Kidney (tissue), 13 donors: ENCODE measurements at regions not wholly inside any gene's neighbourhood (a gene's known extent, or its start where the extent isn't known, plus 50 kb on each side); places are given as distances from the start of the nearest gene placed in this dataset.

Source experiments
- DNase-seq, 5 donors: peaks; one replicate each; pipeline ENCODE4 v3.0.0-alpha.2; 2013 to 2020
- FAIRE-seq: peaks from 2 replicates; lab custom pipeline; 2012; peaks lifted over from hg19 to GRCh38; lab: Jason Lieb, UNC
- H3K27ac ChIP-seq, 2 donors: one replicate each; pipeline ENCODE4 v1.7.0; 2013; ENCODE audit warnings: low read depth in 2 of 2, low read length in 2 of 2, inconsistent platforms in 1 of 2
- H3K27me3 ChIP-seq: one replicate; pipeline ENCODE4 v1.7.1; 2013; ENCODE audit warnings: low read length, inconsistent platforms; ENCODE audit not compliant: control insufficient read depth, insufficient read depth
- H3K36me3 ChIP-seq, 3 donors: one replicate each; pipeline versions ENCODE4 v1.7.0 to v1.7.1; 2013; ENCODE audit warnings: low read length in 3 of 3, control low read depth in 1 of 3, inconsistent platforms in 1 of 3; ENCODE audit not compliant: insufficient read depth in 3 of 3, control insufficient read depth in 2 of 3
- H3K4me1 ChIP-seq, 3 donors: one replicate each; pipeline versions ENCODE4 v1.7.0 to v1.7.1; 2013; ENCODE audit warnings: low read length in 3 of 3, inconsistent platforms in 1 of 3, low read depth in 1 of 3; ENCODE audit not compliant: control insufficient read depth in 2 of 3, insufficient read depth in 2 of 3
- H3K4me3 ChIP-seq, 3 donors: one replicate each; pipeline versions ENCODE4 v1.7.0 to v1.8.1; 2013; ENCODE audit warnings: low read length in 3 of 3, control low read depth in 1 of 3, inconsistent platforms in 1 of 3
- H3K9ac ChIP-seq, 3 donors: one replicate each; pipeline versions ENCODE4 v1.7.0 to v1.7.1; 2013; ENCODE audit warnings: low read length in 3 of 3, control low read depth in 1 of 3, inconsistent platforms in 1 of 3
- H3K9me3 ChIP-seq, 3 donors: one replicate each; pipeline versions ENCODE4 v1.7.0 to v1.7.1; 2013; ENCODE audit warnings: low read length in 3 of 3, control low read depth in 1 of 3, inconsistent platforms in 1 of 3; ENCODE audit not compliant: control insufficient read depth in 2 of 3, insufficient read depth in 1 of 3
- intact Hi-C: fragments of 100-400 bp; cut with DNase I; formaldehyde crosslinking; loops from one replicate; pipeline ENCODE4 v1.11.1; 2022
- TF ChIP-seq, protein P1 (sequence below): IDR thresholded peaks from 3 replicates; pipeline ENCODE4 v1.5.1; 2012; ENCODE audit warnings: mild to moderate bottlenecking, moderate library complexity, borderline replicate concordance; ENCODE audit not compliant: insufficient read depth; ENCODE audit errors: extremely low read depth
- donor health status: control.
- donor health status: control.
- donor health status: control.
- donor health status: control.
- donor health status: control.
- donor health status: DM: yes; HTN: yes; CAD: no.
- donor health status: Normal renal cell carcinoma (clear cell type).

DNA sequence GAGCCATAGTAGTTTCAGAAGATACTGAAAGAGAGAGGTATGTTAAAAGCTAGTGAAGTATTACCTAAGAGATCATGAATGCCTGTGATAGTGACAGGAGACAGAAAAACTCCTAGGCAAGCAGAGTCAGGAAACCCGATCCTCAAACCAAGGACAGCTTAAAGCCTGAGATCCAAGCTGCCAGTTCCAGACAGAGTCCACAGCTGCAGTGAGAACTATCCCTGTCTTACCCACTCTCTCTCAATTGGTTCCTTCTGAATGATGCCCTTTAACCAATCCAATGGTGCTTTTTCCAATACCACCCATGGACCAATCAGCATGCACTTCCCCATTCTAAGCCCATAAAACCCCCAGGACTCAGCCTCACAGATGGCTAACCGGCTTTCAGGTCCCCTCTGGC is 90.4 kb upstream of the PCDH10 start:
- no peaks in the 10 kb centered on the region for H3K9me3 ChIP-seq
- TF ChIP-seq, protein P1, sequence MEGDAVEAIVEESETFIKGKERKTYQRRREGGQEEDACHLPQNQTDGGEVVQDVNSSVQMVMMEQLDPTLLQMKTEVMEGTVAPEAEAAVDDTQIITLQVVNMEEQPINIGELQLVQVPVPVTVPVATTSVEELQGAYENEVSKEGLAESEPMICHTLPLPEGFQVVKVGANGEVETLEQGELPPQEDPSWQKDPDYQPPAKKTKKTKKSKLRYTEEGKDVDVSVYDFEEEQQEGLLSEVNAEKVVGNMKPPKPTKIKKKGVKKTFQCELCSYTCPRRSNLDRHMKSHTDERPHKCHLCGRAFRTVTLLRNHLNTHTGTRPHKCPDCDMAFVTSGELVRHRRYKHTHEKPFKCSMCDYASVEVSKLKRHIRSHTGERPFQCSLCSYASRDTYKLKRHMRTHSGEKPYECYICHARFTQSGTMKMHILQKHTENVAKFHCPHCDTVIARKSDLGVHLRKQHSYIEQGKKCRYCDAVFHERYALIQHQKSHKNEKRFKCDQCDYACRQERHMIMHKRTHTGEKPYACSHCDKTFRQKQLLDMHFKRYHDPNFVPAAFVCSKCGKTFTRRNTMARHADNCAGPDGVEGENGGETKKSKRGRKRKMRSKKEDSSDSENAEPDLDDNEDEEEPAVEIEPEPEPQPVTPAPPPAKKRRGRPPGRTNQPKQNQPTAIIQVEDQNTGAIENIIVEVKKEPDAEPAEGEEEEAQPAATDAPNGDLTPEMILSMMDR, result no peak
- no peaks in the 10 kb centered on the region for H3K36me3 ChIP-seq
- intact Hi-C loops, result no loop called here
- no peaks in the 10 kb centered on the region for H3K27me3 ChIP-seq
- no peak overlapping the region for H3K9ac ChIP-seq
- no peak overlapping the region for H3K27ac ChIP-seq
- DNase-seq (peak in 2 of 5 donors; percentile 6 to 13), FAIRE-seq (no peak)
- no peaks in the 10 kb centered on the region for H3K4me1 ChIP-seq
- no peak overlapping the region for H3K4me3 ChIP-seq

DNA sequence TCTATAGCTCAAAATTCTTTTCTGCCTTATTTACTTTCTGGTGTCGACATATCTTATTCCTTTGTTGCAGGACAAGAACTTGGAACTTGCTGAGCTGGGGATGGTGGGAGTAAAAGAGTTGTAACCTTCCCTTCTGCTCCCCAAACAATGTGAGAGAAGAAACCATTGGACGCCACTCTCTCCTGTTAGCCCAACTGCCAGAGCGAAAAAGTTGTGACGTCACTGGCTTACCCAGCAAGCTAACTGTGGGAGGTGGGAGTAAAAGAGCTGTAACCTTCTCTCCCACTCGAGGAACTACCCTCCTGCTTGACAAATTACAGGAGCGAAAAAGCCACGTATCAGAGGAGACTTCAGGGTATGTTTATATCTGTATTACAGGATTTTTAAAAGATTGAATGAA is 90.0 kb upstream of the PCDH10 start:
- DNase-seq, result no peak
- Histone ChIP-seq H3K27ac (no peak overlapping the region), H3K27me3 (no peaks in the 10 kb centered on the region), H3K4me3 (no peak overlapping the region), H3K4me1 (no peaks in the 10 kb centered on the region), H3K36me3 (no peaks in the 10 kb centered on the region), H3K9ac (no peak overlapping the region), H3K9me3 (no peaks in the 10 kb centered on the region)
- intact Hi-C loops, result no loop called here
- TF ChIP-seq, protein P1, result no peak
- FAIRE-seq, result no peak

DNA sequence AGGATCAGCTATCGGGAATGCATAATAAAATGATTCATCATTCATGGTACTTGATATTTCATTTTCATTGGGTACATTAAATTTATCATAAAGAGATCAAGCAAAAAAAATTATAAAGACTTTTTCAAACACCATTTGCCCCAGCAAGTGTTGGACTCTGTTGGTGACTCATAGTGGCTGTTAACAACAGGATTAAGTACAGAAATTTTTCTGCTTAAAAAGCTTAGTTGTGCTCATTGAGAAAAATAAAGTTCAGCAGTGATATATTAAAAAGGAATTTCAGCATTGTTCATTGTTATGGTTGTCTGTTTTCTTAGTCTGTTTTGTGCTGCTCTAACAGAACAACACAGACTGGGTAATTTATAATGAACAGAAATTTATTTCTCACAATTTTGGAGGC is 86.2 kb upstream of the PCDH10 start:
- TF ChIP-seq, protein P1, result no peak
- DNase-seq (no peak), FAIRE-seq (no peak)
- Histone ChIP-seq H3K27ac (no peak overlapping the region), H3K27me3 (no peaks in the 10 kb centered on the region), H3K36me3 (no peaks in the 10 kb centered on the region), H3K4me1 (no peaks in the 10 kb centered on the region), H3K4me3 (no peak overlapping the region), H3K9ac (no peak overlapping the region), H3K9me3 (peaks cover 0 to under 1% (median 0%) of the 10 kb centered on the region in 3 donors)
- intact Hi-C loops, result no loop called here

DNA sequence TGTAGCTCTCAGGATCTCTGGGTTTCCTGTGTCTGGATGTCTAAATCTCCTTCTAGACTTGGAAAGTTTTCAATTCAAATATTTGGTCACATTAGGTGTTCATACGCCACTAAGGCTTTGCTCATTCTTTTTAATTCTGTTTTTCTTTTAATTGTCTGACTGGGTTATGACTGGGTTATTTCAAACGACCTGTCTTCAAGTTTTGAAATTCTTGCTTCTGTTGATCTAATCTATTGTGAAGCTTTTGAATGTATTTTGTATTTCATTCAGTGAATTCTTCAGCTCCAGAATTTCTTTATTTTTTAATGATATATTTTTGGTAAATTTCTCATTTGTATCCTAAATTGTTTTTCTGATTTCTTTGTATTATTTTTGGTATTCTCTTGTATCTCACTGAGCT is 81.0 kb upstream of the PCDH10 start:
- Histone ChIP-seq H3K4me3 (no peak overlapping the region), H3K9me3 (peaks cover 0 to 13% (median 6%) of the 10 kb centered on the region in 3 donors), H3K27me3 (no peaks in the 10 kb centered on the region), H3K4me1 (no peaks in the 10 kb centered on the region), H3K36me3 (no peaks in the 10 kb centered on the region), H3K27ac (no peak overlapping the region), H3K9ac (no peak overlapping the region)
- DNase-seq (no peak), FAIRE-seq (no peak)
- intact Hi-C loops, result no loop called here
- TF ChIP-seq, protein P1, result no peak
